ENCODE measurements at regions not wholly inside any gene's neighbourhood (a gene's known extent, or its start where the extent isn't known, plus 50 kb on each side); places are given as distances from the start of the nearest gene placed in this dataset.
A peak's percentile ranks its signal among the peaks of the same experiment; 100 is the strongest.

DNA sequence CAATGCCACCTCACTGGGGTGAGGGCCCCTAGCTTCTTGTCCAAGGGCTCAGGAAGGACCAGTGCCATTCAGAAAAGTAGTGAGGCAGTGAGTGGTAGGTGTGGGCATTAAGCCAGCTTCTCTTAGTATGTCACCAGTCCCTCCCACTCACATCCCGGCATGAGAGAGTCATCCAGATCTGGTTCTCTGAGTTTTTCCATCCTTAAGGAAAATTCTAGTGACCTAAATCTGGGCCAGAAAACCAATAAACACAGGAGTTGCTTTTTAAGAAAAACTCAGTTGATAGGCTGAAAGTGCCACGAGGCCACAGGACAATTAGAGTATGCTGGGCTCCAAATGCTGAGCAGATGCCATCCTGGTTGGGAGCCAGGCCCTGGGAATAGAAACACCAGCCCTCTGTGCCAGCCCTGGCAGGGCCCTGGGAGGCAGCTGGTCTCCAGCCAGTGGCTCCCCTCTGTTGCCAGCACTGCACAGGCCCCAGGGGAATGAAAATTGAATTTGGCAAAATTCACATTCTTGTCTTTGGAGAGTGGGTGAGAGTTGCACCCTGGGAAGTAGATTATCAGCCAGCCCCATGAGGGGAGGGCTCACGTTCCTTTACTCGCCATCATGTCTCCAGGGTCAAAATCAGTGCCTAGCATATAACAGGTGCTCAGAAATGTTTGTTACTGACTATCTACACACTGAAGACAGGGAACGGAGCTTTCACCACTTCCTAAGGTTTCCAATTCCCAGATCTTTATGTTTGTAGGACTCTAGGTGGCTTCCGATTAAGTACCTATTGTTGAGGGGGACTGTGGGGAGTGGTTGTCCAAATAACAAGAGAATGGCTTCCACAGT lies 52.8 kb downstream of the FAM43A start:
- Mint-ChIP-seq H3K9me3 (ENCODE audit: low read depth, unreplicated experiment) (peaks cover 5% of the 10 kb centered on the region), H3K27me3 (ENCODE audit: unreplicated experiment) (no peaks in the 10 kb centered on the region), H3K4me3 (ENCODE audit: low read depth, unreplicated experiment) (no peak overlapping the region), H3K27ac (ENCODE audit: unreplicated experiment) (no peak overlapping the region), H3K36me3 (ENCODE audit: insufficient read depth, unreplicated experiment) (peaks cover 6% of the 10 kb centered on the region), H3K4me1 (ENCODE audit: low read depth, unreplicated experiment) (peaks cover 28% of the 10 kb centered on the region)
- DNase-seq = peak; percentile 43
- CTCF ChIA-PET = interaction anchor here (0.8 to 1.2 kb wide), 3 partner anchors 10 to 533 kb away, joined by 3 read pairs; partner anchors contain the start of gene XXYLT1
- no TSS peak for BruUV-seq (replicated peaks)
- intact Hi-C loops (cut with micrococcal nuclease; ENCODE audit: unreplicated experiment) = no loop called here
- TF ChIP-seq, protein P1, sequence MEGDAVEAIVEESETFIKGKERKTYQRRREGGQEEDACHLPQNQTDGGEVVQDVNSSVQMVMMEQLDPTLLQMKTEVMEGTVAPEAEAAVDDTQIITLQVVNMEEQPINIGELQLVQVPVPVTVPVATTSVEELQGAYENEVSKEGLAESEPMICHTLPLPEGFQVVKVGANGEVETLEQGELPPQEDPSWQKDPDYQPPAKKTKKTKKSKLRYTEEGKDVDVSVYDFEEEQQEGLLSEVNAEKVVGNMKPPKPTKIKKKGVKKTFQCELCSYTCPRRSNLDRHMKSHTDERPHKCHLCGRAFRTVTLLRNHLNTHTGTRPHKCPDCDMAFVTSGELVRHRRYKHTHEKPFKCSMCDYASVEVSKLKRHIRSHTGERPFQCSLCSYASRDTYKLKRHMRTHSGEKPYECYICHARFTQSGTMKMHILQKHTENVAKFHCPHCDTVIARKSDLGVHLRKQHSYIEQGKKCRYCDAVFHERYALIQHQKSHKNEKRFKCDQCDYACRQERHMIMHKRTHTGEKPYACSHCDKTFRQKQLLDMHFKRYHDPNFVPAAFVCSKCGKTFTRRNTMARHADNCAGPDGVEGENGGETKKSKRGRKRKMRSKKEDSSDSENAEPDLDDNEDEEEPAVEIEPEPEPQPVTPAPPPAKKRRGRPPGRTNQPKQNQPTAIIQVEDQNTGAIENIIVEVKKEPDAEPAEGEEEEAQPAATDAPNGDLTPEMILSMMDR (IDR thresholded peaks at IDR 0.05; ENCODE audit: unreplicated experiment) = no peak

DNA sequence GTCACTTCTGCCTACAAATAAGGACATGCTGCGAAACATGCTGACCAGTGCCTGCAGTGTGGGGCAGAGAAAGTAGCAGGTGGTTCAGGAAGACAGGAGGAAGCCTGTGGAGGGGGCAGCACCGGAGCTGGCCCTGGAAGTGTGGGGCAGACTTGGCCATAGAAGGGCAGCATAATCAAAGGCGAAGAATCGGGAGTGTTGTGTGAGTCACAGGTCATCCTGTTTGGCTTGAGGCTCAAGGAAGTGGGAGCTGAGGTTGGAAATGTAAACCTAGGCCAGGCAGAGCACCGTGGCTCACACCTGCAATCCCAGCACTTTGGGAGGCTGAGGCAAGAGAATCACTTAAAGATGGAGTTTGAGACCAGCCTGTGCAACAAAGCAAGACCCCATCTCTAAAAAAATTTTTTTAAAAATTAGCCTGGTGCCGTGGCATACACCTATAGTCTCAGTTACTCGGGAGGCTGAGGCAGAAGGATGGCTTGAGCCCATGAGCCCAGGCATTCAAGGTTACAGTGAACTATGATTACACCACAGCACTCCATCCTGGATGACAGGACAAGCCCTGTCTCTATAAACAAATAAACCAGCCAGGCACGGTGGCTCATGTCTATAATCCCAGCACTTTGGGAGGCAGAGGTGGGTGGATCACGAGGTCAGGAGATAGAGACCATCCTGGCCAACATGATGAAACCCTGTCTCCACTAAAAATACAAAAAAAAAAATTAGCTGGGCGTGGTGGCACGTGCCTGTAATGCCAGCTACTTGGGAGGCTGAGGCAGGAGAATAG lies 54.0 kb downstream of the FAM43A start:
- intact Hi-C loops (cut with micrococcal nuclease; ENCODE audit: unreplicated experiment) = loop anchor here (2.0 kb wide), 1 partner anchor 57 kb away; no protein-coding TSS in a partner anchor
- peaks cover 28% of the 10 kb centered on the region for H3K4me1 Mint-ChIP-seq (ENCODE audit: low read depth, unreplicated experiment)
- TF ChIP-seq, protein P1 (IDR thresholded peaks at IDR 0.05; ENCODE audit: unreplicated experiment) = no peak
- DNase-seq = peak; percentile 66
- H3K4me3 Mint-ChIP-seq (ENCODE audit: low read depth, unreplicated experiment) = no peak overlapping the region
- peak overlapping the region; percentile 12 for H3K27ac Mint-ChIP-seq (ENCODE audit: unreplicated experiment)
- H3K27me3 Mint-ChIP-seq (ENCODE audit: unreplicated experiment) = no peaks in the 10 kb centered on the region
- BruUV-seq (replicated peaks) = no TSS peak
- H3K9me3 Mint-ChIP-seq (ENCODE audit: low read depth, unreplicated experiment) = peaks cover 5% of the 10 kb centered on the region
- CTCF ChIA-PET = interaction anchor here (1.3 to 3.2 kb wide), 2 partner anchors 14 to 57 kb away, joined by 3 to 28 read pairs; no protein-coding TSS in a partner anchor
- H3K36me3 Mint-ChIP-seq (ENCODE audit: insufficient read depth, unreplicated experiment) = peaks cover 6% of the 10 kb centered on the region

DNA sequence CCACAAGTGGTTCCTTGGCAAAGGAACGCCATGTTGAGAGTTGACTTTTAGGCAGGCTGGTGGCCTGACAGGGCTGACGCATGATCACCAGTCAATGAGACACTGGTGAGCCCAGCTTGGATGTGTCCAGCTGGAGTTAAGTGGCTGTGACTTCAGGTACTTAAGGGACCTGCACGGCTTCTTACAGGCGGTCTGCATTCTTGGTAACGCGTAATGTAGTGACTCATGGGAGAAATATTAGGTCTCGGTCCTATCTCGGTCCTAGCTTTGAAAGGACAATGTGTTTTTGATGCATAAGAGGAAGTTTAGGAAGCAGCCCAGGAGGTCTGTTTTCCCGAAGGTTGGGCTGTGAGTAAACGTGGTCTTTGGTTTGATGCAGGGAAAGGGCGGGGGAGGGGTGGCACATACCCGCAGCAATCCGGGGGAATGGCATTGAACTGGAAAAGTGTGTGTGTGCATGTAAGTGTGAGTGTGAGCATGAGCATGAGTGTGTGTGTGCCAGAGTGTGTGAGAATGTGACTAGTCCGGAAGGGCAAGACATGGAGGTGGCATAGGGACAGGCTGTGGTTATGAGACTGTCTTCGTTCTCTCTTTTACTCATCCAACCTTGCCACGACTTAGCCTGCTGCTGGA lies 55.3 kb downstream of the FAM43A start:
- Mint-ChIP-seq H3K9me3 (ENCODE audit: low read depth, unreplicated experiment) (no peaks in the 10 kb centered on the region), H3K27me3 (ENCODE audit: unreplicated experiment) (no peaks in the 10 kb centered on the region), H3K27ac (ENCODE audit: unreplicated experiment) (peak overlapping the region; percentile 69), H3K4me3 (ENCODE audit: low read depth, unreplicated experiment) (peak overlapping the region; percentile 44), H3K36me3 (ENCODE audit: insufficient read depth, unreplicated experiment) (peaks cover 6% of the 10 kb centered on the region), H3K4me1 (ENCODE audit: low read depth, unreplicated experiment) (peaks cover 28% of the 10 kb centered on the region)
- intact Hi-C loops (cut with micrococcal nuclease; ENCODE audit: unreplicated experiment) = loop anchor here (1.0 to 2.0 kb wide), 2 partner anchors 28 to 58 kb away; no protein-coding TSS in a partner anchor
- CTCF ChIA-PET = interaction anchor here (0.6 to 3.2 kb wide), 16 partner anchors 9 to 1224 kb away, joined by 3 to 28 read pairs (median 4); partner anchors contain the start of gene XXYLT1
- TF ChIP-seq, protein P1 (IDR thresholded peaks at IDR 0.05; ENCODE audit: unreplicated experiment) = no peak
- peak; percentile 81 for DNase-seq
- BruUV-seq (replicated peaks) = no TSS peak

DNA sequence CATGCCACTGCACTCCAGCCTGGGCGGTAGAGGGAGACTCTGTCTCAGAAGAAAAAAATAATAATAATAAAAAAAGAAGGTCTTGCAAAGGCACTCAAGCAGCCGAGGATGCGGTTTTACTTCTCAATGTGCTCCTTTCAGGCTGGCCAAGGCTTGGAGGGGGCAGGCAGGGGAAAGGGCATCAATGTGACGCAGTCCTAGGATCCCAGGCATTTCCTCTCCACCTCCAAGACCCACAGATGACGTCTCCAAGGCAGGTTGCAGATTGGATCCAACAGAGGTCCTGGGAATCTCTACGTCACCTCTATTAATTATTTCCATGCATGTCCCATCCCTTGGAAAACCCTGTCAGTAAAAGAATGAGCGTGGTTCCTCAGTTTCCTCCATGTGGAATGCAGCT lies 56.2 kb downstream of the FAM43A start:
- CTCF ChIA-PET = interaction anchor here (1.4 to 3.2 kb wide), 3 partner anchors 55 to 529 kb away, joined by 4 to 28 read pairs (median 18); partner anchors contain the start of gene XXYLT1
- TF ChIP-seq, protein P1 (IDR thresholded peaks at IDR 0.05; ENCODE audit: unreplicated experiment) = no peak
- Mint-ChIP-seq H3K9me3 (ENCODE audit: low read depth, unreplicated experiment) (no peaks in the 10 kb centered on the region), H3K36me3 (ENCODE audit: insufficient read depth, unreplicated experiment) (peaks cover 6% of the 10 kb centered on the region), H3K4me1 (ENCODE audit: low read depth, unreplicated experiment) (peaks cover 28% of the 10 kb centered on the region), H3K27ac (ENCODE audit: unreplicated experiment) (no peak overlapping the region), H3K27me3 (ENCODE audit: unreplicated experiment) (no peaks in the 10 kb centered on the region), H3K4me3 (ENCODE audit: low read depth, unreplicated experiment) (no peak overlapping the region)
- no peak for DNase-seq
- intact Hi-C loops (cut with micrococcal nuclease; ENCODE audit: unreplicated experiment) = loop anchor here (1.0 to 2.0 kb wide), 2 partner anchors 27 to 59 kb away; no protein-coding TSS in a partner anchor
- BruUV-seq (replicated peaks) = no TSS peak
